Spleen (tissue), 7 donors: ENCODE measurements at regions not wholly inside any gene's neighbourhood (a gene's known extent, or its start where the extent isn't known, plus 50 kb on each side); places are given as distances from the start of the nearest gene placed in this dataset.

ENCODE experiments used
- POLR2AphosphoS5 ChIP-seq, 3 donors: sonication (generic); formaldehyde crosslinking; IDR thresholded peaks; one replicate each; pipeline ENCODE4 v1.5.1; 2017; ENCODE audit warnings: antibody characterized with exemption in 3 of 3
- TF ChIP-seq, protein P1 (sequence below), 11 experiments: fragments of 200-600 bp in 7 of 11; fragments of 450-650 bp in 4 of 11; sonication (generic) in 4 of 11; IDR thresholded peaks in 8 of 11; conservative IDR thresholded peaks in 3 of 11; 1 replicate in 7 of 11; 2 replicates in 4 of 11; pipeline versions ENCODE4 v1.4.0 to v1.8.0; 2016 to 2021; ENCODE audit warnings: antibody characterized with exemption in 11 of 11, inconsistent platforms in 4 of 11, mild to moderate bottlenecking in 1 of 11
- donor health status: DM: no; HTN: no; CAD: no; lungs with moderate emphysema.
- donor health status: DM: no; HTN: no; CAD: no.
- donor health status: DM: no; HTN: no; CAD: no.

- TF ChIP-seq POLR2AphosphoS5 (IDR thresholded peaks at IDR 0.05): no peak
- TF ChIP-seq, protein P1, sequence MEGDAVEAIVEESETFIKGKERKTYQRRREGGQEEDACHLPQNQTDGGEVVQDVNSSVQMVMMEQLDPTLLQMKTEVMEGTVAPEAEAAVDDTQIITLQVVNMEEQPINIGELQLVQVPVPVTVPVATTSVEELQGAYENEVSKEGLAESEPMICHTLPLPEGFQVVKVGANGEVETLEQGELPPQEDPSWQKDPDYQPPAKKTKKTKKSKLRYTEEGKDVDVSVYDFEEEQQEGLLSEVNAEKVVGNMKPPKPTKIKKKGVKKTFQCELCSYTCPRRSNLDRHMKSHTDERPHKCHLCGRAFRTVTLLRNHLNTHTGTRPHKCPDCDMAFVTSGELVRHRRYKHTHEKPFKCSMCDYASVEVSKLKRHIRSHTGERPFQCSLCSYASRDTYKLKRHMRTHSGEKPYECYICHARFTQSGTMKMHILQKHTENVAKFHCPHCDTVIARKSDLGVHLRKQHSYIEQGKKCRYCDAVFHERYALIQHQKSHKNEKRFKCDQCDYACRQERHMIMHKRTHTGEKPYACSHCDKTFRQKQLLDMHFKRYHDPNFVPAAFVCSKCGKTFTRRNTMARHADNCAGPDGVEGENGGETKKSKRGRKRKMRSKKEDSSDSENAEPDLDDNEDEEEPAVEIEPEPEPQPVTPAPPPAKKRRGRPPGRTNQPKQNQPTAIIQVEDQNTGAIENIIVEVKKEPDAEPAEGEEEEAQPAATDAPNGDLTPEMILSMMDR (IDR thresholded peaks at IDR 0.05 in 8 of 11, conservative IDR thresholded peaks at IDR 0.05 in 3 of 11): no peak
Observed at GRCh38 chr10:33975481-33975880, 641.0 kb upstream of the NRP1 start.
